ENCODE measurements at regions not wholly inside any gene's neighbourhood (a gene's known extent, or its start where the extent isn't known, plus 50 kb on each side); places are given as distances from the start of the nearest gene placed in this dataset.
"Not testable (repeated sequence)": the region's sequence is repeated elsewhere in the genome, so short reads cannot be mapped to it uniquely, and the experiment has no call there.

- no peak for DNase-seq
These were observed 512.0 kb upstream of the PCDH20 start for GRCh38 chr13:61927648-61928047.

DNA sequence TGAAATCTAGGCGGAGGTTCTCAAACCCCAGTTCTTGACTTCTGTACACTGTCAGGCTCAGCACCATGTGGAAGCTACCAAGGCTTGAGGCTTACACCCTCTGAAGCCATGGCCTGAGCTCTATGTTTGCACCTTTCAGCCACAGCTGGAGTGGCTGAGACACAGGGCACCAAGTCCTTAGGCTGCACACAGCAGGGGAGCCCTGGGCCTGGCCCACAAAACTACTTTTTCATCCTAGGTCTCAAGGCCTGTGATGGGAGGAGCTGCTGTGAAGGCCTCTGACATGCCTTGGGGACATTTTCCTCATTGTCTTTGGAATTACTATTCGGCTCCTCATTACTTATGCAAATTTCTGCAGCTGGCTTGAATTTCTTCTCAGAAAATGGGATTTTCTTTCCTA, 503.2 kb upstream of the PCDH20 start:
- DNase-seq, result no peak

GRCh38 chr13:61916483-61916882, 500.8 kb upstream of the PCDH20 start:
- DNase-seq, result no peak

DNA sequence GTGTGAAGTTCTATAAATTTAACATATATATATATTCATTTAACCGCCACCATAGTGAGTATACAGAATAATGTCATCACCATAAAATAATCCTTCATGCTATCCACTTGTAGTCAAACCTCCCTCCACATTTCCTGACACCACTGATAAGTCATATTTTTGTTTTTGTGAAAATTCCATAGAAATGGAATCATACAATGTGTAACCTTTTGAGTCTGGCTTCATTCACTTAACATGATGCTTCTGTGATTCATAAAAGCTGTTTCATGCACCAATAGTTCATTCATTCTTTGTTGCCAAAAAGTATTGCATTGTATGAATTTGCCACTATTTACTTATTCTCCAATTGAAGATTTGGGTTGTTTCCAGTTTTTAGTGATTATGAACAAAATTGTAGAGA, 497.5 kb upstream of the PCDH20 start:
- DNase-seq, result no peak

GRCh38 chr13:61908906-61909615, 493.4 kb upstream of the PCDH20 start:
- DNase-seq, result no peak

DNA sequence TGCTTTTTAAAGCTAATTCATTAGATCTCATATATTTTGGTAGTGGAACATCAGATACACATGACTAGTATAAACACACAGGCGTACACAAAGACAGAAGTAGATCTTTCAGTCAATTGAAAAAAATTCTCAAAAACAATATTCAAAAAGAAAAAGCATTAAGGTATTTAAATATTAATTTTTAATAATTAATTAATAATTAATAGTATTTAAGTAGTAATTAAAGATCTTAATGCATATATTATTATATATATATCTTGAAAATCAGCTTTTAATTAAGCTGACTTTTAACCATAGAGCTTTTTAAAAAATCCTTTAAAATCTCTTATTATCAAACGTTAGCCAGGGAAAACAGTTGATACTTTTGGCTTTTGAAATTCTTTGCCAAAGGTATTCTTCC, 489.4 kb upstream of the PCDH20 start:
- DNase-seq, result no peak

DNA sequence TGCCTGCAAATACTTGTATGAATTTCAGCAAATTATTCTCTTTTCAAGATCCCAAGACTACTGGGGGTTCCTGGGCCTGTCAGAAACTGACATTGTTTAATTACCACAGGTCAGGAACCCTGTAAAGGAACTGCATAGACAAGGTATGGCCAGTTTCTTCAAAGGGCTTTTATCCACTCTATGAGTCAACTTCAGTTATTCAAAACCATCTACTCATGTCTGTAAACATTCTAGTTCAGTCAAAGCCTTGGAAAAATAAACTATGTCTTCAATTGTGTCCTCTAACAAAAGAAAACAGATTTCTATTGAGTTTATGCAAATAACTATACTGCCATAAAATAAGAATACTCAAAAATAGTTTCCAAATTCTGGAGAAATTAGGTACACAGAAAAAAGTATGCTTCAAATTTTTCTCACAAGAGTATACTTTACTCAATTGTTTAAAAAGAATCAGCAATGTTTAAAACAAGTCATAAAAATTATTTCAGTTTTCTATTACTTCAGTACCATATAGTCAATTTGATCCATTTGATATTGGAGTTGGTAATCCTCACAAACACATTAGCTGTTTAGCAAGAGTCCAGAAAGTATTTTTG, 486.4 kb upstream of the PCDH20 start:
- DNase-seq, result no peak

DNA sequence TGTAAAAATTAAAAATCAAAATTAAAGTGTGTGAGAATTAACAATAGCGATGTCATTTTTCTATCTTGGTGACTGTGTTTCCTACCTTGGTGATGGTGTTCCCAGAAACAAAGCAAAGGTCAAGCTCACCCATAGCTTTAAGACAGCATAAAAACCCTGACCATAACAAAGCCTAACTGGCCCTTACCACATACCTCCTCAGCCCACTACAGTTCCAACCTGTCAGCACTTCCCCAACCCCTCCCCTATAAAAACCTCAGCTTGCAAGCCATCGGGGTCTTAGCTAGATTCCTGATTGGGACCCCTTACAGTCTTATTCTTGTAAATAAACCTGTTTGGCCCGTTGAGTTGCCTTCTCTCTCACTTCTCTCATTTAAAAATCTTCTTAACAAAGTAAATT, 484.4 kb upstream of the PCDH20 start:
- no peak for DNase-seq

- DNase-seq, result no peak
These were observed 482.6 kb upstream of the PCDH20 start for GRCh38 chr13:61898207-61898606.

DNA sequence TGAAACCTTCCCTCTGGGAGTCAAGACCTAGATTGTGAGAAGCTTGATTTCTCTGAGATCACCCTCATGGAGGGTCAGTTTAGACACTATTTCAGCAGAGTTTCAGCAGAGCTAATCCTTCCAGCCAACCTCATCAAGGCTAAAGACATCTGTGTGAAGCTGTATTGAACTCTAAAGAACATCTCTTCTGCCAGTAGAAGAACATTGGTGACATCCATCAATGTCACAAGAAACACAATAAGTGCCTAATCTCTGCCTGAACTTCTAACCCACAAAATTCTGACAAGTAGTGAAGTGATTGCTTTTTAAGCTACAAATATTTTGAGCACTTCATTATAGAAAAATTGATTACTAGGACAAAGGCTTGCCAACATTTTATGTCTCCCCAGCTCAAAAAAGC, 475.8 kb upstream of the PCDH20 start:
- DNase-seq, result no peak

GRCh38 chr13:61884830-61885229, 469.2 kb upstream of the PCDH20 start:
- DNase-seq, result no peak

- no peak for DNase-seq
These were observed 465.1 kb upstream of the PCDH20 start for GRCh38 chr13:61880578-61881283.

- DNase-seq, result not testable (repeated sequence)
These were observed 462.9 kb upstream of the PCDH20 start for GRCh38 chr13:61878565-61878964.

DNA sequence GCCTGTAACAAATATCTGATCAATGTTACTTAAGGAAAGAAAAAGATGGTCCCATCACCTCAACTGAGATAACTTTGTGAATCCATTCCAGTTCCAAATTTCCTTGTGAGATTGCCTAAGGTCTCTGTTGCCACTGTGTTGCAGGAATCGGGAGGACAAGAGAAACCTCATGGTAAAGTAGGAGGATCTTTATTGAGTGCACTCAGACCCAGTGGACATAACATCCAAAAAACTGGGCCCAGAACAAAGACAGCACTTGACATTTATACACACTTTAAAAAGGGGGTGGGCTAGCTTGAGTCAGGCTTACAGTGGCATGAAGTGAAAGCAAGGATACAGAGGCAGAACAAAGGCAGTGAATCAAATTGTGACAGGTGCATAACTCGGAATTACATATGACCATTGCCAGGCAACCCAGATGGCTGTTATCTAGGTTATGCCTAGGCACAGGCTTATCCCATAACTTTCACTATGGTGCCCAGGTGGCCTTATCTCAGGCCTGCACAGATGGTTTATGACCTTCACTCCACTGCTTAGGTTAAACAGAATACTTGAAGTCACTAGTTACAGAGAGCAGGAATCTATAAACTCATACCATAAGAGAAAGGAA, 459.4 kb upstream of the PCDH20 start:
- DNase-seq, result no peak

- no peak for DNase-seq
These were observed 458.1 kb upstream of the PCDH20 start for GRCh38 chr13:61873717-61874116.

DNA sequence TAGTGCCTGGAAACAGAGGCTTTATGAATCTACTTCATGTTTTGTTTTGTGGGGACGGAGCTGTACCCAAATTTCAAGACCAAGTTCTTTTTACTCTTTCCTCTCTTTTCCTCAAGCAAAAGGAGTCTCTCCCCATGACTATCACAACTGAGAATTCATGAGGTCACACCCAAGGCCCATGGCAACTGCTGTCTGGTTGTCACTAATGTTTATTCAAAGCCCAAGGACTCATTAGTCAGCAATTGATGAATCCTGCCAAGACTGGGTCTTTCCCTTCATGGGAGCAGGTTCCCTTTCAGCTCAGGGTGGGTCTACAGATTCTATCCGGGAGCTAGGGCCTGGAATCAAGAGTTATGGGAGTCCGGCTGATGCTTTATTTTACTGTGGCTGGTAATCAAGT, 441.5 kb upstream of the PCDH20 start:
- no peak for DNase-seq

GRCh38 chr13:61852116-61852619, 436.5 kb upstream of the PCDH20 start:
- no peak for DNase-seq

GRCh38 chr13:61850794-61851193, 435.1 kb upstream of the PCDH20 start:
- DNase-seq, result no peak

- DNase-seq, result no peak
These were observed 422.9 kb upstream of the PCDH20 start for GRCh38 chr13:61838568-61838967.

DNA sequence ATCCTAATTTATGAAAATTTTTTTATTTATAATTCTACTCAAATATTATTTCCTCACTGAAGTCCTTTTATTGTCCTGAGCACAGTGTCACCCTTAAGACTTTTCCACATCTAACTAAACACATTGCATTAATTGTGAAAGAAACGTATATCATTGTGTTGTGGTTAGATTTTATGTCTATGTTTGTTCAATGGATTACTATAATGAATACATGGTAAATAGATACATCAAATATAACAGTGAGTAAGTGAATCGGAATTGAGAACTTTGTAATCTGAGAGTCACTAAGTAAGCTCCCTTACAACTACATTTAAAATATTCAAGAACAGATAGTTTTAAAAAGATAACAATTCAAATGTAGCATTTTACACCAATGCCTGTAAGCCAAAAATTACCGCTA, 417.6 kb upstream of the PCDH20 start:
- DNase-seq, result no peak

DNA sequence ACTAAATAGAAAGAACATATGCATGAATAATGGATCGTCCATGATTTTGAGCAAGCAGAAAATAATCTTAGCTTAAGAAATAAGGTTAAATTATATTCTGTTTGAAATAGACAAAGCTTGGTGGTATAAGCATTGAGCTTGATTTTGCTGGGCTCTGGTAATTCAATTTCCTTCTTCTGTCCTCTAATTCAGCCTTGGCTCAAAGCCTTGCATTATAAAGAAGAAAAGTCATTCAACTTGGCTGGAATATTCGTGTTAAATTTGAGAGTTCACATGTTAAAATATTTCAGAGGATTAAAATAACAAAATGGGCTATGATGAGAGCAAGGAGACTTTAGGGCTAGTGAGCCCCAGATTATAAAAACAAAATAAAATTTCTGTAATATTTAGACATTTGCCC, 415.4 kb upstream of the PCDH20 start:
- no peak for DNase-seq

- no peak for DNase-seq
These were observed 414.8 kb upstream of the PCDH20 start for GRCh38 chr13:61830475-61830874.

- no peak for DNase-seq
These were observed 408.5 kb upstream of the PCDH20 start for GRCh38 chr13:61824168-61824567.

DNA sequence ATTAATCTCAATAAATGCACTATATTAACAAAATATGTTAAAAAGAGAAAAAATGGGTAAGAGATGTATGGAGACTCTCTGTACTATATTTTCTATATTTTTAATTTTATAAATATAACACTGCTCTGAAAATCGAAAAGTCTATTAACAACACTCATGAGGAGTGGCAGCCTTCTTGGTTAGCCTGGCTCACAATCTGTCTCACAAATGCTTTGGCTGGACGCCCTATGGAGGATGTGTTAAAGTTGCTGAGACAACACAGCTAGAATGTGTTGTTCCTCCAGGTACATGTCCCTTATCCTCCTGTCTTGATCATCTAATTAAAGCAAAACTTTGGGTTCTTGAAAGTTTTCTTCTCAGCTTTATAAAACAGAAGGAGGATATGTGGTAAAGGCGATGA, 396.6 kb upstream of the PCDH20 start:
- no peak for DNase-seq
